ENCODE measurements at regions not wholly inside any gene's neighbourhood (a gene's known extent, or its start where the extent isn't known, plus 50 kb on each side); places are given as distances from the start of the nearest gene placed in this dataset.

DNA sequence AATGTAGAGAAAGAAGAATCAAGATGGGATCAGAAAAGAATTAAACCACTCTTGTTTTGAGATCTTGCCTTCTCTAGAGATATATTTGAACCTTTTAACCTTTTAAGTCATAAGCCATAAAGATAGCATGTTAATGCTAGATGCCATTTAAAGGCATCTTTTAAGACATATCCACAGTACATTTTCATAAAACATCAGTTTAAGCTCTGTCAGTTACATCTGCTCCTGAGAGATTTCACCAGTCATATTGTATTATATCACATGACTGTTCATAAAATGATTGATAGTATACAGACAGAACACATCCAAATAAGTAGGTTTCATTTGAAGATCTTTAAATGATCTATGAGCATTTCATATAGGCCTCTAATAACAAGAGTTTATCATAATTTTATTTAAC, 1238.5 kb downstream of the SLC16A7 start:
- in situ Hi-C loops (cut with HindIII; ENCODE audit: low pct_ligation_motif_present, low pct_unique_long_range_greater_than_20kb, low sequenced_read_pairs): no loop called here
- DNase-seq: no peak

DNA sequence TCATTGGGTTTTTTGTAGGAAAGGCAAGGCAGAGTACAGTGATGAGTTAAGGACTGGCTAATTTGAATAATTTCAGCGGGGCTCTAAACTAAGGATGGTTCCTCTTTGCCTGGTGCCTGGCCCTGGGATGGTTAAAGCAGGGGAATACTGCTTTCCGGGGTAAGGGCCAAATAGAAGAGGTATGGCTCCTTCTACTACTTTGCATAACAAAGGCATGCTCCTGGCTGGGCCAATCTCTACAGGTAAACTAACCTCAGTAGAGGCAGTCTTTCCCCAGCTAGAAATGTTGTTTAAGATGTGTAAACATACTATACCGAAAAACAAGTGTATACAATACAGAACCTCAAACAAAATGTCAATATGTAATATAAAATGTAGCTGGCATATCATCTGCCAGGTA, 1239.0 kb downstream of the SLC16A7 start:
- in situ Hi-C loops (cut with HindIII; ENCODE audit: low pct_ligation_motif_present, low pct_unique_long_range_greater_than_20kb, low sequenced_read_pairs): no loop called here
- no peak for DNase-seq

DNA sequence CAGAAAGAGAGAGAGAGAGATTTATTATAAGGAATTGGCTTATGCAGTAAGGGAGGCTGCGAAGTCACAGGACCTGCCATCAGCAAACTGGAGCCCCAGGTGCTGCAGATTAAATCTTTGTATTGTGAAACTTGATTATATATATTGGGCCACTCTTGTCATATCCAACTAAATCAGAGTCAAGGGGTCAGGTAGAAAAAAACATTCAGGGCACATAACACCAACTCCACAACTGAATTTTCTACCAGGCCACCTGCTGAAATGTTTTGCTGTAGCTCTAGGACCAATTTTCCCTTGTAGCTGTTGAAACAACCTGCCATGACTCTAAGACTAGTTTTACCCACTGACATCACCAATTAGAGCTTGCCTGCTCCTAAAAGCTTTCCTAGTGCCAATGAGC, 1240.8 kb downstream of the SLC16A7 start:
- DNase-seq: no peak
- in situ Hi-C loops (cut with HindIII; ENCODE audit: low pct_ligation_motif_present, low pct_unique_long_range_greater_than_20kb, low sequenced_read_pairs): no loop called here

DNA sequence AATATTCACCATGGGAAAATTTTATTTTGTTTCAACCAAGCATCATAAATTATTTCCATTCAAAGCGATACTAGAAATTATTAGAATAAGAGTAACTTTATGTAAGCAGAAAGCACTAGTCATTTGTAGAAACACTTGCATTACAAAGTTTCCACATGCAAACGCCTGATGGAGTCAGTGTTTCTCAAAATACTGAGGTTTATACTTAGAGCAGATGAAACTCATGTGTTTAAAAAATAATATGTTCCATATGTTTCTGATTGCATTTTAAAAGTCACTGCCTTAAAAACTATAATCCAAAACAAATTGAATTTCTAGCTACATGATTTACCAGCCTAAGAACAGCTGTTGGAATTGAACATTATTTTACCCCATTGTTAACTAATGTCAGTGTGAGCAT, 1246.4 kb downstream of the SLC16A7 start:
- DNase-seq: no peak
- in situ Hi-C loops (cut with HindIII; ENCODE audit: low pct_ligation_motif_present, low pct_unique_long_range_greater_than_20kb, low sequenced_read_pairs): no loop called here

DNA sequence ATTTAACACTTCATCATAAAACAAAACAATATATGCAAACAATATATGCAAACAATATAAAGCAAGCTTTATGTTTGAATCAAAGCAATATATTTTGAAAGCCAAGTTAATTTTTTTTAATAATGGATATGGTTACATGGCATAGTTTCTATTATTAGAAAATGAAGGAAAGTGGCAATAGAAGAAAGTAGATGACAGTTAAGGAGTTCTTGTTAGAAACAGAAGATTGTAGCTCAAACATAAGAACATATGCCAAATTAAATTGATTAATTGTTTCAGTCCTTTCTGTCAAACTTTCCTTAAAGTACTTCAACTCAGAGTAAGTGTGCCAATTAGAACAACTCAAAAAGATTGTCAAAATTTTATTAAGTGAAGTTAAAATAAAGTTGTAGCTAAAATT, 1248.3 kb downstream of the SLC16A7 start:
- in situ Hi-C loops (cut with HindIII; ENCODE audit: low pct_ligation_motif_present, low pct_unique_long_range_greater_than_20kb, low sequenced_read_pairs): no loop called here

DNA sequence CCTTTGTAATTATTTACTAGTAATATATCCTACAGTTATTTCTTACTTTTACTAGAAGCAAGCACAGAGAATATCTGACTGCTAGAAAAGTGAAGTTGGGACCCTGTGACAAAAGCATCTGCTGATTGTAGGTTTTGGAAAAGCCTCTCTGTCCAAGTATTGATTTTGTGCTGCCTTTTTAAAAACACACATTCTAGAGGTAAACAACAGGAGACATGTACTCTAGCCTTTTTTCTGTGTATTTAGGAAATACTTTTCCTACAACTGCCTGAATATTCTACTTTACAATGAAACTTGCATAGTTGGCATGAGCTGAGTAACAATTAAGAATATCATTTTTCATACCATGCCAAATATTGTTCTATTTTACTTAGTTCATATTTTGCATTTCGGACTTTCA, 1249.0 kb downstream of the SLC16A7 start:
- in situ Hi-C loops (cut with HindIII; ENCODE audit: low pct_ligation_motif_present, low pct_unique_long_range_greater_than_20kb, low sequenced_read_pairs): no loop called here
- DNase-seq: no peak

More for the DNA sequence above, 1248.3 kb downstream of the SLC16A7 start:
- DNase-seq: no peak

DNA sequence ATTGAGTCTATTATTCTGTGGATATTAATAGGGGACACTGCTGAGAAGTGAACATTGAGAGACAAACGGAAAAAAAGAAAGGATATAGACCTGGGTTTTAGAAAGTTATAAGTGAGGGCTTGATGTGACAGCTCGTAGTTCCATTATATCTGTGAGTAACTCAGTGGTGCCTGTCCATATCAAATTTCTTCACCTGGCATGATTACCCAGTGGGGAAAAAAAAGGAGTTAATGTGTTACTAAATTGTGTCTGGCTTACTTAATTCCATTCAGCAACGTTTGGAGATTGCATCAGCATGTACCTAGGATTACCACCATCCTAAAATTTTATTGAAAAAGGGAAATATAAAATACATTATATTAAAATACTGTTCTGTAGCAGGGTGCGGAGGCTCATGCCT, 1249.9 kb downstream of the SLC16A7 start:
- in situ Hi-C loops (cut with HindIII; ENCODE audit: low pct_ligation_motif_present, low pct_unique_long_range_greater_than_20kb, low sequenced_read_pairs): no loop called here
- no peak for DNase-seq

DNA sequence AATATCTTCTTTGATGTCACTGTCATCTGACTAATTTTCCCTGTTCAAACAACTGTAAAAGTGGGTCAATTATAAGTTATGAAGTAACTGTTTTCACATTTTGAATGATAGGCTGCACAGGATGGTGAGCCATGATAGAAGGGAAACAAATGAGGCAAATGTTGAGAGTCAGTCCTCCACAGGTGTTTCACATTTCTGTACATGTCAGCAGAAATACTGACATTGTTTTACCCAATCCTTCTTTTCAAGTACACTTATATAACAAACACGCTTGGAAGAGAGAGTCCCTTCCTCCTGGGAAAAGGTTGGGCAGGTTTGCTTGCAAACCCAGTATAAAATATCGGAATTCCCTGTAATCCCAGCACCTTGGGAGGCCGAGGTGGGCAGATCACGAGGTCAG, 1251.5 kb downstream of the SLC16A7 start:
- DNase-seq: no peak
- in situ Hi-C loops (cut with HindIII; ENCODE audit: low pct_ligation_motif_present, low pct_unique_long_range_greater_than_20kb, low sequenced_read_pairs): no loop called here

DNA sequence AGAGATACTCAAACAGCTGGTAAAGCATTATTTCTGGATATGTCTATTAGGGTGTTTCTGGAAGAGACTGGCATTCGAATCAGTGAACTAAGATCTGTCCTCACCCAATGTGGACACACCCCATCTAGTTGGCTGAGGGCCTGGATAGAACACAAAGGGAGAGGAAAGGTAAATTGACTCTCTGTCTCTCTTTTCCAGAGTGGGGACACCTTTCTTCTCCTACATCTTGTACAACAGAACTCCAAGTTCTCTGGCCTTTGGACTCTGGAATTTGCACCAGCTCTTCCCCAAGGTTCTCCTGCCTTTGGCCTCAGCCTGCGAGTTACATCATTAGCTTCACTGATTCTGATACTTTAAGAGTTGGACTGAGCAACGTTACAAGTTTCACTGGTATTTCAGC, 1253.9 kb downstream of the SLC16A7 start:
- in situ Hi-C loops (cut with HindIII; ENCODE audit: low pct_ligation_motif_present, low pct_unique_long_range_greater_than_20kb, low sequenced_read_pairs): no loop called here

DNA sequence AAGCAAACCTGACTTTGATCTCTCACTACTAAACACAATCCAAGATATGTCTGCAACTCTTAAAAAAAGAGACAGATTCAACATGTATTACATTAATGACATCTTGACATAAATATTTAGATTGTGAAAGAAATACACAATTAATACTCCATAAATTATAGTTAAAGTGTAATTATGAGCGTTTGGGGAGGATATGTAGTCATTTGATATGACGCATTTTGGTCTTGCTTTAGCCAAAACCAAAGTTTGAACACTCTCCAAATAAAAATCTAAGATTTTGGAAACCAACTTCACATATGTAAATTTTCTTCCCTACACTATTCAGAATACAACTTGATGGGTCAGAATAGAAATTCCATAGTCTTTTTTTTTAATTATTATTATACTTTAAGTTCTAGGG, 1257.6 kb downstream of the SLC16A7 start:
- in situ Hi-C loops (cut with HindIII; ENCODE audit: low pct_ligation_motif_present, low pct_unique_long_range_greater_than_20kb, low sequenced_read_pairs): no loop called here
- DNase-seq: no peak

More for the DNA sequence above, 1253.9 kb downstream of the SLC16A7 start:
- no peak for DNase-seq

DNA sequence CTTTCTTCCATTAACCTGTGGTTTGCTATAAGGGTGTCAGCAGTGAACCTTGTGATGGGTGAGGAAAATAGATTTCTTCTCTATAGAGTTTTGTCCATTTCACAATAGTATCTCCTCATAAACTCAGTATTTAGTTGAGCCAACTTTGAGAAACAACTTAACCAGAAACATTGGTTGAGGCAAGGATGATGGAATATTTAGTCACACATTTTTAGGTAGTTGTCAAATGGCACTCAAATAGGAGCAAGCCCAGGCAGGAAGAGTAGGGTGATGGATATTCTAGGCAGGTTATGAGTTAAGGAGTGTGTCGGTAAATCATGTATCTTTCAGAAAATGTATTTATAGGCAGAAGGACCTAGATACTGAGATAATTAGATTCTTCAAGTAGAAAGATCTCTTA, 1267.6 kb downstream of the SLC16A7 start:
- no peak for DNase-seq
- in situ Hi-C loops (cut with HindIII; ENCODE audit: low pct_ligation_motif_present, low pct_unique_long_range_greater_than_20kb, low sequenced_read_pairs): no loop called here

DNA sequence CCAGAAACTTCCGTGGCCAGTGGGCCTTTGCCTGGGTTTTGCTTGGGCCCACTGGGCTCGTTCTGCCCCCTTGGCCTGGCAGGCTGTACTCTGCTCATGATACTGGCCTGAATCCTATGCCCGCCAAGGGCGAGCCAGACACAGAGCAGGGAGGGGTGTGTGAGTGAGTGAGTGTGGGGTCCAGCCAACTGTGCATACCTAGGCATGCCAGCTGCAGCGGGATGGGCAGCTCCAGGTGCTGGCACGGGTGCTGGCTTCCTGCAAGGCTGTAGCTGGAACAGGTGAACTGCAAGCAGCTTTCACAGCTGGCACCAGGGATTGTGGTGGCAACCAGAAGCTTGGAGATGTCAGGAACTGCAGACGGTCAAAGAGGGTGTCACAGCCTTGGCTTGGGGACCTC, 1276.4 kb downstream of the SLC16A7 start:
- DNase-seq: no peak
- in situ Hi-C loops (cut with HindIII; ENCODE audit: low pct_ligation_motif_present, low pct_unique_long_range_greater_than_20kb, low sequenced_read_pairs): no loop called here

DNA sequence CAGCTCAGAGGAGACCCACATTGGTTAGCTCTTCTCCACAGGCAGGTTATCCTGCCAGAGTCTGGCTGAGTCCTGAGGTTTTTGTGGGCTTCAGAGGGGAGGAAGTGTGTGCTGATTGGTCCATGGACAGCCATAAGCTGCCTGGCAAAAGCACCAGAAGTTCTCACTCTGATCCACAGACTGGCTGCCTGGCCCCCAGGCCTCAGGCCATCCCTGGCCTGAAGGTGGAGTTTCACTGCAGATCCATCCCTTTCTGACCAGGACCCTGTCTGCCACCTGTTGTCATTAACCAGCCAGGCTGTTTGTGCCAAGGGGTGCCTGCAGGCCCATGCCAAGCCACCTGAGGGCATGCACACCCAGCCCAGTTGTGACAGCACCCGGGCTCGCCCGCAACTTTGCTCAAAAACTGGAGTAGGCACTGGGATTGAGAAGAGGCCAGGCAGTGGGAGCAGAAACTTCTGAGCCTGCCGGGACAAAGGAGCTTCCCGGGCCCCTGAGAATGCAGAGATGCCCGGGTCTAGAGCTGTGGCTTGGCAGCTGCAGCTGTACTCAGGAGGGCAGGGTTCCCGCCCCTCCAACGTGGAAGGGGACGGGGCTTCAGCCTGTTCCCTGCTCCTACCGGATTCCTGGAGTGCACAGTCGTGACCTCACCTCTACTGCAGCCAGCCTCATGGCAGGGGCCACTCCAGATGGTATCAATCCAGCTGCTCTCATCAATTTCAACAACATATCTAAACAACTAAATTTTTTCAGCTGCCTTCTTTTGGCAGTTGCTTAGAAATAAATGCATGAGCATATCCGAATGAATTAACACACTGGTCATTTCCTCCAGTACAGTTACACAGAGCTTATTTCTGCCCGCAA, 1277.3 kb downstream of the SLC16A7 start:
- DNase-seq: no peak
- in situ Hi-C loops (cut with HindIII; ENCODE audit: low pct_ligation_motif_present, low pct_unique_long_range_greater_than_20kb, low sequenced_read_pairs): no loop called here

DNA sequence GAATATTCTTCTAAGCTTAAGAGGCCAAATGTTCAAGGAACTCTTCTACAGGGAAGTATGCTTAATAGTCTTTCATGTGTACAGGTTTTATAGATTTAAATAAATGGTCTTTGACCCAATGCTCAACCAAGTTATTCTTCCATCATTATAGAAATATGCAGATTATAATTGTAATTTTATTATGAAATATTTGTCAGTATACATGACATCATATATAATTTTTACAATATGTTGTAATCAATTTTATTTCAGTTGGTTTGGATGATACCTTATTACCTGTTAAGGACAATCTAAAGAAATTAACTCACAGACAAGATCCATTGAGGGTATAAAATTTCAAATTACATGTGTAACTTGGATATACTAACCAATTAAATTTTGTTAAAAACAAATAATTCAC, 1278.3 kb downstream of the SLC16A7 start:
- in situ Hi-C loops (cut with HindIII; ENCODE audit: low pct_ligation_motif_present, low pct_unique_long_range_greater_than_20kb, low sequenced_read_pairs): no loop called here
- DNase-seq: no peak

DNA sequence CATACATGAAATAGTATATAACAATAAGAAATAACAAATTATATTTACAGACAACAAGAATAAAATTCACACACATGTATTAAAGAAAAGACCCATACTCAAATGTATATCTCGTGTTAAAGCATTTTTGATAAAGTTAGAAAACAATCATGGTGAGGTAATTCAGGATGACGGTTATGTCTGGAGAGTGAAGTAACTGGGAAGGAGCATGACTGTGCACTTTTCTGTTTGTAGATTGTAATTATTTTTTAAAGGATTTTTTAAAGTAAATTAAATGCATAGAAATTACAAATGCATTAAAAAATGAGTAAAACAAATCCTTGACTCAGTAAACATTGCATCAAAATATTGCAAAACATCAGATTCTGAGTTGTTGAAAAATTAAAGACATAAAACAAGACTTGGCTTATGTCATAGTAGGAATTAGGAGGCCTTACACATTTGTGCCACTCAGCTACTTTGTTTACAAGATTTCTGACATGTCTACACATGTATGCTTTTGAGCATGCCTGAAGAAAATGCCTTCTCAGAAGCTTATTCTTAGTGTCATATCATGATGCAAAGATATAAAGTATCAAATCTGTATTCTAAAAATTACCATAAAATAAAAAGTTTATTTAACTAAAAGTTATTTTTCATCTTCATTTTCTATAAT, 1325.1 kb downstream of the SLC16A7 start:
- in situ Hi-C loops (cut with HindIII; ENCODE audit: low pct_ligation_motif_present, low pct_unique_long_range_greater_than_20kb, low sequenced_read_pairs): no loop called here
- peak; percentile 9 for DNase-seq

DNA sequence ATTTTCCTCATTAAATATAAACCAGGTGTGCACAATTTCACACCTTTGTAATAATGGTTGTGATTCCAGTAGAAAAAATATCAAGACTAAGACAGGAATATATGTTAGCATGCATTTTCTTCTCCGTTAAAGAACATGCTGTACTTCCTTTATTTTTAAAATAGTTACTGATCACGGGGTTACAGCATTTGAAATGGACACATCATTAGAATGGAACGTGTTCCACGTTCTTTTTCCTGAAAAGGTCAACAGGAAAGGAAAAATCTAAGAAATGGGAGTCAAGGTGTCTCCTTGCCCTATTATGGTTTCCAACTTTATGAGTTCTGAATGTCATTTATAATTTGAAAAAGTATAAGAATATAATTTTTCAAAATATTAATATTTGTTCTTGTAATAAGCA, 1325.7 kb downstream of the SLC16A7 start:
- in situ Hi-C loops (cut with HindIII; ENCODE audit: low pct_ligation_motif_present, low pct_unique_long_range_greater_than_20kb, low sequenced_read_pairs): no loop called here
- no peak for DNase-seq

DNA sequence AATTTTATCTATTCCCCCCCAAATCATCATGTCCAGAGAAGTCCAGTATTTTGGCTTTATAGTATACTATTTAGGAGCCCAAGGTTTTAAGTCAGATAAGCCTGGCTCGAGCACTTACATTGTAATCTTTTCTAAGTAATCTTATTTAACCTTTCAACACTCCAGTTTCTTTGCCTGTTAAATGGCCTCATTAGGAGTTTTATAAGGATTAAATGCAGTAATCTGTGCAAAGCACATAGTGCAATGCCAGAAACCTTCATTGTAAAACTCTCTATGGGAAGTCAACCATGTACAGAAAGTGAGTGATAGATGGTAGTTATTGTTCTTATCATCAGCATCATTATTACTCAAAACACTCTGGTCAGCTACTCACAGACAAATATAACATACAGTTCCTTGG, 1330.4 kb downstream of the SLC16A7 start:
- DNase-seq: no peak
- in situ Hi-C loops (cut with HindIII; ENCODE audit: low pct_ligation_motif_present, low pct_unique_long_range_greater_than_20kb, low sequenced_read_pairs): no loop called here

DNA sequence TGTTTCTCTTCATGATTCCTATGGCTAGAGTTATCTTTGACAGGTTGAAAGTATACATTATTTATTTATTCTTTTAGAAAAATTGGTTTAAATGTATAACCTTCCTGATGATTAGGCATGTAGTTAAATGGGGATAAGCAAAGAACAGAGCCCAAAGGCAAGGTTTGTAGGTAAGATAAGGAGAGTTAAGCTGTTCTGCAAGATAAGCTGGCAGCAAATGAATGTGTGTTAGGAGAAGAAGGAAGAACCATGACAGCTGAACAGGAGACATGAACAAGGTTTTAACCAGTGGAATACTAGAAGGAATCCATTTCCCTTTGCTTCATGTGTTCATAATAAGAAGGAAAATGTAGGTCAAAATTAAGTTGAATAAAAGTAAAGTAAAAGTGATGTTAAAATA, 1330.1 kb upstream of the USP15 start:
- in situ Hi-C loops (cut with HindIII; ENCODE audit: low pct_ligation_motif_present, low pct_unique_long_range_greater_than_20kb, low sequenced_read_pairs): no loop called here
- no peak for DNase-seq

DNA sequence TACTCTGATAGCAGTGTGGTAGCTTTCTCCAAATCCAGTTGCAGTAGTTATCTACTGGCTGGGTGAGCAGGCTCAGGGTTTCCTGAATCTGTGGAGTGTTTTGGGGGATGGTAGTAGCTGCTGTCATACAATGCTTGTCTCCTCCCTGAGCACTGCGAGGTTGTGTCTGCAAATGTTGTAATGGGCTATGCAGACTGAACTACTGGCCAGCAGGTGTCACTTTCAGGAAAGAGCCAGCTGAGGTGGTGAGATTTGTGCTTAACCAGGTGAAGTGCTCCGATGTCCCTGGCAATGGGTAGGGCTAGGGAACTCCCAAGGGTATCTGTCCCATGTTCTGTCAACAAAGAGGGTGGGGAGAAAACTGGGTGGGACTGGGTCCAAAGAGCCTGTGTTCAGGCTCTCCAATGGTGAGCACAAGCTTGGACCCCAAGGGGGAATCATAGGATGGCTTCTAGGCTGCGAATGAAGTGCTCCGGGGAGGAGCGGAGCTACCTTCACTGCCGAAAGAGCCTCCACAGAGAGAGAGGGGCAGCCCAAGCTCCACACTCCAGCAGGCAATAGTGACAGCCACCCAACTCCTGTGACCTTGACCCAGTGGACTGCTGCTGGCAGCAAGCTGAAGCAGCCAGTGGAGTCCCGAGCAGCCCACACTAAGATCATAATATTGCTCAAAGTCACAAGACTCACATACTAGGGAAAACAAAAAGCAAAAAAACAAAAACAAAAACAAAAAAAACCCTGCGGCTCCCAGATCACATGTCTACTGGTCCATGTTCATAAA, 1324.0 kb upstream of the USP15 start:
- DNase-seq: no peak
- in situ Hi-C loops (cut with HindIII; ENCODE audit: low pct_ligation_motif_present, low pct_unique_long_range_greater_than_20kb, low sequenced_read_pairs): no loop called here

All from ACHN (cell line).